IMR-90 (cell line): ENCODE measurements at regions not wholly inside any gene's neighbourhood (a gene's known extent, or its start where the extent isn't known, plus 50 kb on each side); places are given as distances from the start of the nearest gene placed in this dataset.

ENCODE experiments used
- ATAC-seq: fragments of 200-7000 bp; cut with Tn5 transposase; 2 replicates; pipeline ENCODE4 v1.9.1; 2020; ENCODE audit warnings: low read depth, mild to moderate bottlenecking, moderate library complexity
- BruUV-seq: library from RNA; stranded (reverse); fragments of 400-500 nt; replicated peaks from 2 replicates; lab custom pipeline; 2021; lab: Mats Ljungman, UMichigan
- CTCF ChIA-PET: fragments of 300-600 bp; formaldehyde crosslinking; extraction: SDS; loops from one replicate; lab custom pipeline; 2021; ENCODE audit warnings: antibody characterized with exemption; lab: Yijun Ruan, JAX
- POLR2A ChIA-PET: fragments of 300-600 bp; sonication (Branson Sonifier 250); formaldehyde crosslinking; loops from one replicate; lab custom pipeline; 2022; ENCODE audit warnings: antibody characterized with exemption; ENCODE audit not compliant: unreplicated experiment; lab: Charles Lee
- DNase-seq: peaks from one replicate; pipeline ENCODE4 v3.0.0; 2013
- H2AFZ ChIP-seq: replicated peaks from 2 replicates; pipeline ENCODE3; 2013; ENCODE audit warnings: low read length, mild to moderate bottlenecking; ENCODE audit not compliant: poor library complexity
- H2AK5ac ChIP-seq: 2 replicates; pipeline ENCODE4 v1.6.1; 2013; ENCODE audit warnings: low read depth, low read length, inconsistent platforms
- H2AK9ac ChIP-seq: replicated peaks from 2 replicates; pipeline ENCODE3; 2013; ENCODE audit warnings: mild to moderate bottlenecking, low read depth, low read length, moderate library complexity; ENCODE audit not compliant: poor library complexity
- H2BK120ac ChIP-seq: 2 replicates; pipeline ENCODE4 v1.6.1; 2013; ENCODE audit warnings: low read depth, low read length, inconsistent platforms
- H2BK15ac ChIP-seq: 3 replicates; pipeline ENCODE4 v1.6.1; 2013; ENCODE audit warnings: low read depth, low read length, inconsistent platforms
- H2BK20ac ChIP-seq: 2 replicates; pipeline ENCODE4 v1.6.1; 2013; ENCODE audit warnings: low read depth, mild to moderate bottlenecking, inconsistent platforms, low read length, moderate library complexity
- H2BK5ac ChIP-seq: 2 replicates; pipeline ENCODE4 v1.6.1; 2013; ENCODE audit warnings: mild to moderate bottlenecking, low read depth, low read length, inconsistent platforms; ENCODE audit not compliant: poor library complexity, severe bottlenecking
- H3K14ac ChIP-seq: replicated peaks from 2 replicates; pipeline ENCODE4 v1.6.1; 2013; ENCODE audit warnings: low read depth, low read length, inconsistent platforms
- H3K18ac ChIP-seq: 2 replicates; pipeline ENCODE4 v1.6.1; 2013; ENCODE audit warnings: low read depth, low read length, control low read depth
- H3K23ac ChIP-seq: 2 replicates; pipeline ENCODE4 v1.6.1; 2013; ENCODE audit warnings: low read depth, low read length, inconsistent platforms
- H3K27ac ChIP-seq: 2 replicates; pipeline ENCODE4 v1.5.1; 2013; ENCODE audit warnings: mild to moderate bottlenecking, control low read depth, low read length; ENCODE audit not compliant: insufficient read depth
- H3K27me3 ChIP-seq: 2 replicates; pipeline ENCODE4 v1.6.1; 2013; ENCODE audit warnings: low read length; ENCODE audit not compliant: control insufficient read depth, insufficient read depth
- H3K36me3 ChIP-seq: 2 replicates; pipeline ENCODE4 v1.6.1; 2013; ENCODE audit warnings: low read length, mixed read lengths; ENCODE audit not compliant: control insufficient read depth, insufficient read depth
- H3K4ac ChIP-seq: 2 replicates; pipeline ENCODE4 v1.6.1; 2013; ENCODE audit warnings: low read depth, low read length, inconsistent platforms
- H3K4me1 ChIP-seq: 2 replicates; pipeline ENCODE4 v1.6.1; 2013; ENCODE audit warnings: low read length, mixed read lengths; ENCODE audit not compliant: control insufficient read depth, insufficient read depth
- H3K4me2 ChIP-seq: 2 replicates; pipeline ENCODE4 v1.6.1; 2013; ENCODE audit warnings: low read depth, mild to moderate bottlenecking, control low read depth, low read length, moderate library complexity
- H3K4me3 ChIP-seq: 2 replicates; pipeline ENCODE4 v1.5.1; 2013; ENCODE audit warnings: low read depth, mild to moderate bottlenecking, control low read depth, low read length, moderate library complexity; ENCODE audit not compliant: insufficient read depth
- H3K56ac ChIP-seq: 2 replicates; pipeline ENCODE4 v1.6.1; 2013; ENCODE audit warnings: low read length, inconsistent platforms; ENCODE audit not compliant: insufficient read depth; ENCODE audit errors: extremely low read depth
- H3K79me1 ChIP-seq, 2 experiments: 2 replicates each; pipeline ENCODE4 v1.6.1; 2013; ENCODE audit warnings: low read length in 2 of 2, inconsistent platforms in 1 of 2, low read depth in 1 of 2
- H3K9ac ChIP-seq: 2 replicates; pipeline ENCODE4 v1.6.1; 2013; ENCODE audit warnings: low read depth, low read length, control low read depth
- H3K9me1 ChIP-seq: 2 replicates; pipeline ENCODE4 v1.6.1; 2013; ENCODE audit warnings: low read length, inconsistent platforms; ENCODE audit not compliant: insufficient read depth
- H3K9me3 ChIP-seq: 2 replicates; pipeline ENCODE4 v1.6.1; 2013; ENCODE audit warnings: low read length; ENCODE audit not compliant: control insufficient read depth, insufficient read depth
- H4K20me1 ChIP-seq: 2 replicates; pipeline ENCODE4 v1.6.1; 2013; ENCODE audit warnings: low read length, inconsistent platforms; ENCODE audit not compliant: insufficient read depth
- H4K5ac ChIP-seq: 2 replicates; pipeline ENCODE4 v1.6.1; 2013; ENCODE audit warnings: mild to moderate bottlenecking, low read depth, low read length, control low read depth
- H4K8ac ChIP-seq, 2 experiments: 2 replicates each; pipeline ENCODE4 v1.6.1; 2013; ENCODE audit warnings: low read depth in 2 of 2, low read length in 2 of 2, control low read depth in 1 of 2, inconsistent platforms in 1 of 2
- H4K91ac ChIP-seq: 2 replicates; pipeline ENCODE4 v1.6.1; 2013; ENCODE audit warnings: low read depth, low read length, inconsistent platforms; ENCODE audit not compliant: insufficient read depth
- BHLHE40 ChIP-seq: fragments of 150-350 bp; IDR thresholded peaks from 2 replicates; pipeline ENCODE4 v1.6.1; 2016; ENCODE audit warnings: mild to moderate bottlenecking, low read depth, low read length
- CEBPB ChIP-seq: IDR thresholded peaks from 2 replicates; pipeline ENCODE4 v1.6.1; 2012; ENCODE audit warnings: low read depth, low read length, improper control_type of control experiment
- CHD1 ChIP-seq: IDR thresholded peaks from 2 replicates; pipeline ENCODE4 v1.6.1; 2012; ENCODE audit warnings: low read depth, low read length, improper control_type of control experiment
- CTCF ChIP-seq: conservative IDR thresholded peaks from 2 replicates; pipeline ENCODE4 v1.5.1; 2012; ENCODE audit warnings: mild to moderate bottlenecking, low read depth, low read length, improper control_type of control experiment
- ELK1 ChIP-seq: fragments of 150-350 bp; IDR thresholded peaks from 2 replicates; pipeline ENCODE4 v1.6.1; 2016; ENCODE audit warnings: low read depth, mild to moderate bottlenecking, low read length, moderate library complexity, borderline replicate concordance
- FOS ChIP-seq: fragments of 150-350 bp; IDR thresholded peaks from 2 replicates; pipeline ENCODE4 v1.6.1; 2016; ENCODE audit warnings: low read depth, low read length
- MAFK ChIP-seq: IDR thresholded peaks from 2 replicates; pipeline ENCODE4 v1.6.1; 2012; ENCODE audit warnings: low read depth, low read length, improper control_type of control experiment
- MAZ ChIP-seq: IDR thresholded peaks from 2 replicates; pipeline ENCODE4 v1.6.1; 2012; ENCODE audit warnings: low read depth, mild to moderate bottlenecking, low read length, improper control_type of control experiment, moderate library complexity, borderline replicate concordance
- MXI1 ChIP-seq: IDR thresholded peaks from 2 replicates; pipeline ENCODE4 v1.6.1; 2012; ENCODE audit warnings: low read depth, mild to moderate bottlenecking, low read length, moderate library complexity, borderline replicate concordance
- NFE2L2 ChIP-seq: fragments of 150-350 bp; IDR thresholded peaks from 2 replicates; pipeline ENCODE4 v1.6.1; 2016; ENCODE audit warnings: low read depth, mild to moderate bottlenecking, low read length
- POLR2A ChIP-seq: IDR thresholded peaks from 2 replicates; pipeline ENCODE4 v1.6.1; 2012; ENCODE audit warnings: mild to moderate bottlenecking, low read depth, low read length
- RAD21 ChIP-seq: IDR thresholded peaks from 2 replicates; pipeline ENCODE4 v1.6.1; 2012; ENCODE audit warnings: low read length, improper control_type of control experiment
- RCOR1 ChIP-seq: IDR thresholded peaks from 2 replicates; pipeline ENCODE4 v1.6.1; 2012; ENCODE audit warnings: mild to moderate bottlenecking, low read length, improper control_type of control experiment; ENCODE audit not compliant: insufficient replicate concordance
- RFX5 ChIP-seq: IDR thresholded peaks from 2 replicates; pipeline ENCODE4 v1.8.0; 2012; ENCODE audit warnings: low read depth, mild to moderate bottlenecking, low read length, moderate library complexity
- SMC3 ChIP-seq: fragments of 150-350 bp; IDR thresholded peaks from 2 replicates; pipeline ENCODE4 v1.6.1; 2016; ENCODE audit warnings: low read depth, mild to moderate bottlenecking, antibody characterized with exemption, low read length, moderate library complexity
- USF2 ChIP-seq: fragments of 150-350 bp; IDR thresholded peaks from 2 replicates; pipeline ENCODE4 v1.6.1; 2017; ENCODE audit warnings: mild to moderate bottlenecking, antibody characterized with exemption, low read length, low read depth
- WGBS, 2 experiments: methylation state at CpG; one replicate each; pipeline versions ENCODE4 v1.1.5 to v1.1.7; 2013; ENCODE audit warnings: missing lambda C conversion rate in 2 of 2; ENCODE audit not compliant: insufficient read length in 1 of 2; ENCODE audit errors: extremely low coverage in 2 of 2; 5-methylcytosine and 5-hydroxymethylcytosine counted together
- dilution Hi-C: fragments of 300-500 bp; cut with HindIII; formaldehyde crosslinking; loops from one replicate; pipeline ENCODE4 v1.14.3; 2018; ENCODE audit warnings: low sequenced_read_pairs; ENCODE audit not compliant: unreplicated experiment
- in situ Hi-C: fragments of 300-500 bp; cut with MboI; formaldehyde crosslinking; loops from 3 replicates; pipeline ENCODE4 v1.14.3; 2019; ENCODE audit warnings: low sequenced_read_pairs, inconsistent platforms, mixed read lengths
- intact Hi-C: fragments of 100-400 bp; cut with micrococcal nuclease; formaldehyde crosslinking; loops from 2 replicates; pipeline ENCODE4 v1.10.0; 2022

GRCh38 chr2:217252181-217252580, 392.3 kb upstream of the TNP1 start:
- Histone ChIP-seq H3K79me1 (peaks cover 0 to 4% of the 10 kb centered on the region in 2 experiments; a peak in 1 of 4 replicates), H3K4ac (no peak overlapping the region), H3K9me3 (no peaks in the 10 kb centered on the region), H2AFZ (no peak overlapping the region), H2BK5ac (no peak overlapping the region), H3K56ac (no peak overlapping the region), H3K4me2 (no peak overlapping the region), H2BK20ac (no peak overlapping the region), H3K27me3 (no peaks in the 10 kb centered on the region), H3K27ac (no peak overlapping the region), H3K14ac (no peak overlapping the region), H3K18ac (peak overlapping the region; percentile 37; the same call in 1 of the 2 replicates), H2AK5ac (no peak overlapping the region), H4K8ac (no peak overlapping the region), H3K4me3 (no peak overlapping the region), H2BK120ac (no peak overlapping the region), H3K36me3 (no peaks in the 10 kb centered on the region), H2AK9ac (no peak overlapping the region), H3K9me1 (peaks cover 6% of the 10 kb centered on the region), H4K20me1 (no peaks in the 10 kb centered on the region), H2BK15ac (no peak overlapping the region), H3K23ac (no peak overlapping the region), H3K9ac (no peak overlapping the region), H3K4me1 (peaks cover 39% of the 10 kb centered on the region), H4K91ac (no peak overlapping the region), H4K5ac (no peak overlapping the region)
- no TSS peak for BruUV-seq
- DNase-seq (no peak), ATAC-seq (no peak)
- WGBS, 2 experiments: no CpG with 5 or more reads among the region's 4 CpGs
- dilution Hi-C loops: no loop called here
- intact Hi-C loops: no loop called here
- ChIA-PET POLR2A (no interaction called here), CTCF (no interaction called here)
- no peak for TF ChIP-seq NFE2L2
- no peak for TF ChIP-seq ELK1
- TF ChIP-seq SMC3: no peak
- no peak for TF ChIP-seq BHLHE40
- no peak for TF ChIP-seq USF2
- TF ChIP-seq CHD1: no peak
- no peak for TF ChIP-seq MAFK
- no peak for TF ChIP-seq RFX5
- no peak for TF ChIP-seq MAZ
- no peak for TF ChIP-seq FOS
- no peak for TF ChIP-seq RAD21
- TF ChIP-seq RCOR1: no peak
- TF ChIP-seq POLR2A: no peak
- no peak for TF ChIP-seq MXI1
- no peak for TF ChIP-seq CTCF
- no peak for TF ChIP-seq CEBPB
- in situ Hi-C loops: no loop called here
